Neutrophil (primary cell): ENCODE measurements at regions not wholly inside any gene's neighbourhood (a gene's known extent, or its start where the extent isn't known, plus 50 kb on each side); places are given as distances from the start of the nearest gene placed in this dataset.

Experiments used
- H3K27ac ChIP-seq: fragments of 200-600 bp; sonication (generic); 2 replicates; pipeline ENCODE4 v1.5.1; 2016; ENCODE audit warnings: mild to moderate bottlenecking, moderate library complexity
- H3K27me3 ChIP-seq: fragments of 200-600 bp; sonication (generic); 2 replicates; pipeline ENCODE4 v1.6.0; 2016; ENCODE audit warnings: mild to moderate bottlenecking
- H3K36me3 ChIP-seq: fragments of 200-600 bp; sonication (generic); 2 replicates; pipeline ENCODE4 v1.5.1; 2017
- H3K4me1 ChIP-seq, 2 experiments: fragments of 200-600 bp in 1 of 2; sonication (generic) in 1 of 2; 1 replicate in 1 of 2; 2 replicates in 1 of 2; pipeline versions ENCODE4 v1.5.1 to v1.6.1; 2013 to 2016; ENCODE audit warnings: low read depth in 1 of 2, low read length in 1 of 2, mild to moderate bottlenecking in 1 of 2, moderate library complexity in 1 of 2; ENCODE audit not compliant: control insufficient read depth in 1 of 2, insufficient read depth in 1 of 2
- H3K4me3 ChIP-seq, 2 experiments: fragments of 200-600 bp in 1 of 2; sonication (generic) in 1 of 2; 1 replicate in 1 of 2; 2 replicates in 1 of 2; pipeline ENCODE4 v1.5.1; 2013 to 2016; ENCODE audit warnings: low read depth in 1 of 2, low read length in 1 of 2, mild to moderate bottlenecking in 1 of 2, moderate library complexity in 1 of 2
- H3K9me3 ChIP-seq: fragments of 200-600 bp; sonication (generic); 2 replicates; pipeline ENCODE4 v1.5.1; 2016
- CTCF ChIP-seq: fragments of 200-600 bp; sonication (generic); IDR thresholded peaks from 2 replicates; pipeline ENCODE4 v1.5.1; 2016; ENCODE audit warnings: antibody characterized with exemption

GRCh38 chr15:95620934-95621579 is 709.4 kb upstream of the NR2F2 start:
- Histone ChIP-seq H3K4me3 (no peak overlapping the region), H3K27ac (no peak overlapping the region), H3K36me3 (no peaks in the 10 kb centered on the region), H3K27me3 (no peaks in the 10 kb centered on the region), H3K9me3 (no peaks in the 10 kb centered on the region), H3K4me1 (no peaks in the 10 kb centered on the region)
- TF ChIP-seq CTCF: no peak

GRCh38 chr15:95622843-95623242 is 707.7 kb upstream of the NR2F2 start:
- H3K36me3 ChIP-seq: no peaks in the 10 kb centered on the region
- H3K4me1 ChIP-seq: no peaks in the 10 kb centered on the region
- TF ChIP-seq CTCF: no peak
- no peak overlapping the region for H3K4me3 ChIP-seq
- H3K9me3 ChIP-seq: no peaks in the 10 kb centered on the region
- H3K27me3 ChIP-seq: peaks cover 6% of the 10 kb centered on the region
- H3K27ac ChIP-seq: no peak overlapping the region

- Histone ChIP-seq H3K36me3 (no peaks in the 10 kb centered on the region), H3K4me3 (no peak overlapping the region), H3K4me1 (no peaks in the 10 kb centered on the region), H3K27me3 (peaks cover 6% of the 10 kb centered on the region), H3K27ac (no peak overlapping the region), H3K9me3 (no peaks in the 10 kb centered on the region)
- TF ChIP-seq CTCF: no peak
Observed at GRCh38 chr15:95624100-95624499, 706.4 kb upstream of the NR2F2 start.

- Histone ChIP-seq H3K27me3 (peaks cover 6% of the 10 kb centered on the region), H3K27ac (no peak overlapping the region), H3K4me1 (no peaks in the 10 kb centered on the region), H3K4me3 (no peak overlapping the region), H3K36me3 (no peaks in the 10 kb centered on the region), H3K9me3 (no peaks in the 10 kb centered on the region)
- no peak for TF ChIP-seq CTCF
Observed at GRCh38 chr15:95624616-95625361, 705.7 kb upstream of the NR2F2 start.

GRCh38 chr15:95626501-95627361 is 703.8 kb upstream of the NR2F2 start:
- Histone ChIP-seq H3K4me3 (no peak overlapping the region), H3K27ac (no peak overlapping the region), H3K4me1 (no peaks in the 10 kb centered on the region), H3K27me3 (peaks cover 6% of the 10 kb centered on the region), H3K9me3 (no peaks in the 10 kb centered on the region), H3K36me3 (no peaks in the 10 kb centered on the region)
- TF ChIP-seq CTCF: no peak
